HG02642 (cell line): ENCODE measurements at regions not wholly inside any gene's neighbourhood (a gene's known extent, or its start where the extent isn't known, plus 50 kb on each side); places are given as distances from the start of the nearest gene placed in this dataset.

Experiments
- ATAC-seq: cut with Tn5 transposase; IDR thresholded peaks from one replicate; pipeline ENCODE4 v1.9.1; 2021; ENCODE audit warnings: mild to moderate bottlenecking; ENCODE audit not compliant: unreplicated experiment, poor library complexity

- no peak for ATAC-seq
These were observed 71.7 kb upstream of the MROH9 start for GRCh38 chr1:170863621-170864020.

- no peak for ATAC-seq
These were observed 71.1 kb upstream of the MROH9 start for GRCh38 chr1:170864238-170864637.

- no peak for ATAC-seq
These were observed 70.3 kb upstream of the MROH9 start for GRCh38 chr1:170864876-170865538.

DNA sequence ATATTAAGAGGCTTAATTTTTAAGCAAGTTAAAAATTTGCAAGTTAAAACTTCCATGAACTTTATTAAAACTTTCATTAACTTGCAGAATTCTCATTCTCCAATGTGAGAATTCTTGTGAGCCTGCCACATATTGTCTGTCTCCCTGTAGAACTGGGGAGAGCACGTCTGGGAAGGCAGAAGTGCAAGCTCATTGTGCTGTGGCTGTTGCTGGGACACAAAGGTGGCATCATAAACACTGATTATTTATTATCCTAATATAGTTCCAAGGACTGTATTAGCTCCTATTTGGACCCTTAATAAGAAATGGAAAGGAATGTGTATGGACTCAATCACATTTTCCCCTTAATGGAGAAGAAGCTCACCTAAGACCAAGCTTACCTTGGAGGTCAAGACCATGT is 68.7 kb upstream of the MROH9 start:
- no peak for ATAC-seq

GRCh38 chr1:170871868-170872267 is 63.5 kb upstream of the MROH9 start:
- ATAC-seq = no peak

GRCh38 chr1:170872663-170873062 is 62.7 kb upstream of the MROH9 start:
- ATAC-seq = peak; percentile 75

- ATAC-seq = no peak
These were observed 60.7 kb upstream of the MROH9 start for GRCh38 chr1:170874671-170875070.

GRCh38 chr1:170881268-170882265 is 53.8 kb upstream of the MROH9 start:
- ATAC-seq = no peak
